Neural cell (in vitro differentiated cells): ENCODE measurements at regions not wholly inside any gene's neighbourhood (a gene's known extent, or its start where the extent isn't known, plus 50 kb on each side); places are given as distances from the start of the nearest gene placed in this dataset.
"Not testable (repeated sequence)": the region's sequence is repeated elsewhere in the genome, so short reads cannot be mapped to it uniquely, and the experiment has no call there.

Experiments
- H2AFZ ChIP-seq: fragments of 200-600, 300-800 bp; sonication (generic), shearing (Covaris generic); 2 replicates; pipeline ENCODE4 v1.6.0; 2014; ENCODE audit warnings: low read depth, mild to moderate bottlenecking, antibody characterized with exemption, low read length, moderate library complexity
- H3F3A ChIP-seq: fragments of 200-600 bp; shearing (Covaris generic); 2 replicates; pipeline ENCODE4 v1.6.1; 2016; ENCODE audit warnings: mild to moderate bottlenecking, moderate library complexity, mixed read lengths, antibody characterized with exemption, low read length; ENCODE audit not compliant: insufficient read depth, poor library complexity, severe bottlenecking
- H3K27ac ChIP-seq: fragments of 200-600, 300-800 bp; sonication (generic), shearing (Covaris generic); 2 replicates; pipeline ENCODE4 v1.5.1; 2014; ENCODE audit warnings: mild to moderate bottlenecking, low read length, moderate library complexity
- H3K27me3 ChIP-seq: fragments of 300-800, 200-600 bp; sonication (generic), shearing (Covaris generic); 2 replicates; pipeline ENCODE4 v1.6.0; 2014; ENCODE audit warnings: mild to moderate bottlenecking, low read depth, low read length, moderate library complexity; ENCODE audit not compliant: insufficient read depth
- H3K36me3 ChIP-seq: fragments of 300-800, 200-600 bp; sonication (generic), shearing (Covaris generic); 2 replicates; pipeline ENCODE4 v1.5.1; 2014; ENCODE audit warnings: mild to moderate bottlenecking, antibody characterized with exemption, low read length, moderate library complexity; ENCODE audit not compliant: insufficient read depth
- H3K4me2 ChIP-seq: fragments of 300-800, 200-600 bp; sonication (generic), shearing (Covaris generic); 2 replicates; pipeline ENCODE4 v1.6.0; 2014; ENCODE audit warnings: mild to moderate bottlenecking, low read length
- H3K4me3 ChIP-seq: fragments of 300-800, 200-600 bp; sonication (generic), shearing (Covaris generic); 2 replicates; pipeline ENCODE4 v1.5.1; 2014; ENCODE audit warnings: mild to moderate bottlenecking, low read length, moderate library complexity
- H3K79me2 ChIP-seq: fragments of 200-600 bp; shearing (Covaris generic); replicated peaks from 2 replicates; pipeline ENCODE4 v1.6.0; 2014; ENCODE audit warnings: mild to moderate bottlenecking, low read length, moderate library complexity; ENCODE audit not compliant: insufficient read depth
- H3K9ac ChIP-seq: fragments of 300-800, 200-600 bp; sonication (generic), shearing (Covaris generic); 2 replicates; pipeline ENCODE4 v1.6.1; 2016; ENCODE audit warnings: mild to moderate bottlenecking, low read length, mixed read lengths
- H3K9me2 ChIP-seq: fragments of 200-600 bp; shearing (Covaris generic); 2 replicates; pipeline ENCODE4 v1.6.1; 2016; ENCODE audit warnings: mild to moderate bottlenecking, low read length, mixed read lengths; ENCODE audit not compliant: insufficient read depth
- H3K9me3 ChIP-seq: fragments of 200-600, 300-800 bp; sonication (generic), shearing (Covaris generic); 2 replicates; pipeline ENCODE4 v1.6.1; 2016; ENCODE audit warnings: mild to moderate bottlenecking, mixed run types, low read length, moderate library complexity, mixed read lengths
- H4K20me1 ChIP-seq: fragments of 200-600 bp; shearing (Covaris generic); 2 replicates; pipeline ENCODE4 v1.6.1; 2016; ENCODE audit warnings: mild to moderate bottlenecking, mixed run types; ENCODE audit not compliant: insufficient read depth
- EP300 ChIP-seq: fragments of 450-650 bp; conservative IDR thresholded peaks from 2 replicates; pipeline ENCODE4 v1.6.1; 2014; ENCODE audit warnings: antibody characterized with exemption, mild to moderate bottlenecking, moderate library complexity; ENCODE audit not compliant: poor library complexity, severe bottlenecking
- EZH2 ChIP-seq: fragments of 200-600, 300-800 bp; shearing (Covaris generic), sonication (generic); IDR thresholded peaks from 2 replicates; pipeline ENCODE4 v1.6.1; 2014; ENCODE audit warnings: antibody characterized with exemption, low read length, borderline replicate concordance, mild to moderate bottlenecking; ENCODE audit not compliant: insufficient read depth, poor library complexity, severe bottlenecking
- MXI1 ChIP-seq: fragments of 450-650 bp; conservative IDR thresholded peaks from 2 replicates; pipeline ENCODE4 v1.6.1; 2014; ENCODE audit warnings: antibody characterized with exemption, mild to moderate bottlenecking; ENCODE audit not compliant: poor library complexity, severe bottlenecking
- POLR2AphosphoS5 ChIP-seq: IDR thresholded peaks from 2 replicates; pipeline ENCODE4 v1.6.1; 2012
- RAD21 ChIP-seq: fragments of 450-650 bp; conservative IDR thresholded peaks from 2 replicates; pipeline ENCODE4 v1.6.1; 2014; ENCODE audit warnings: antibody characterized with exemption, mild to moderate bottlenecking, moderate library complexity
- SMC3 ChIP-seq: fragments of 450-650 bp; conservative IDR thresholded peaks from 2 replicates; pipeline ENCODE4 v1.6.1; 2014; ENCODE audit warnings: antibody characterized with exemption, mild to moderate bottlenecking, moderate library complexity; ENCODE audit not compliant: poor library complexity
- TAF1 ChIP-seq: IDR thresholded peaks from 2 replicates; pipeline ENCODE4 v1.6.1; 2012; ENCODE audit warnings: low read depth
- TF ChIP-seq, protein P1 (sequence below): IDR thresholded peaks from 2 replicates; pipeline ENCODE4 v1.6.1; 2012; ENCODE audit warnings: borderline replicate concordance
- TF ChIP-seq, protein P2 (sequence below): fragments of 450-650 bp; IDR thresholded peaks from 2 replicates; pipeline ENCODE4 v1.5.1; 2014; ENCODE audit warnings: antibody characterized with exemption, mild to moderate bottlenecking, moderate library complexity; ENCODE audit not compliant: poor library complexity, severe bottlenecking

DNA sequence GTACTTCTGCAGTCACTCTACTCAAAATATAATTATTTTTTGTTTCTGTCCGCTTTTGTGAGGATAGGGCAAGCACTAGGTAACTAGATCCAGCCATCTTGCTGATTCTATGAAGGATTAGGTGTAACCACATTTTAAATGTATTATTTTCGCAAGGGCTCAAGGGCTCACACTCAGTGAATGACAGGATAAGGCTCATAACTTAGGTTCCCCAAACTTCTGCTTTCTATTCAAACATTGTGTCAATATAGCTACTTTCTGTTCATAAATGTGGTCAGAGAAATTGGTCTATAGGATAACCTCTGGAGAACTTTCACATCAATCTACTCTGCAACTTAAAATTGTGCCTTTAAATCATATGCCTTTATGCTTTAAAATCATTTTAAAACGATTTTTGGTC lies 1141.2 kb downstream of the SORCS1 start:
- Histone ChIP-seq H3K9me3 (no peaks in the 10 kb centered on the region), H3K4me2 (no peak overlapping the region), H3K36me3 (no peaks in the 10 kb centered on the region), H3K9me2 (no peaks in the 10 kb centered on the region), H3K27ac (no peak overlapping the region), H3K79me2 (no peaks in the 10 kb centered on the region), H3F3A (no peaks in the 10 kb centered on the region), H3K27me3 (no peaks in the 10 kb centered on the region), H3K9ac (no peak overlapping the region), H3K4me3 (no peak overlapping the region), H4K20me1 (no peaks in the 10 kb centered on the region), H2AFZ (no peak overlapping the region)
- TF ChIP-seq EZH2 = no peak
- TF ChIP-seq, protein P1, sequence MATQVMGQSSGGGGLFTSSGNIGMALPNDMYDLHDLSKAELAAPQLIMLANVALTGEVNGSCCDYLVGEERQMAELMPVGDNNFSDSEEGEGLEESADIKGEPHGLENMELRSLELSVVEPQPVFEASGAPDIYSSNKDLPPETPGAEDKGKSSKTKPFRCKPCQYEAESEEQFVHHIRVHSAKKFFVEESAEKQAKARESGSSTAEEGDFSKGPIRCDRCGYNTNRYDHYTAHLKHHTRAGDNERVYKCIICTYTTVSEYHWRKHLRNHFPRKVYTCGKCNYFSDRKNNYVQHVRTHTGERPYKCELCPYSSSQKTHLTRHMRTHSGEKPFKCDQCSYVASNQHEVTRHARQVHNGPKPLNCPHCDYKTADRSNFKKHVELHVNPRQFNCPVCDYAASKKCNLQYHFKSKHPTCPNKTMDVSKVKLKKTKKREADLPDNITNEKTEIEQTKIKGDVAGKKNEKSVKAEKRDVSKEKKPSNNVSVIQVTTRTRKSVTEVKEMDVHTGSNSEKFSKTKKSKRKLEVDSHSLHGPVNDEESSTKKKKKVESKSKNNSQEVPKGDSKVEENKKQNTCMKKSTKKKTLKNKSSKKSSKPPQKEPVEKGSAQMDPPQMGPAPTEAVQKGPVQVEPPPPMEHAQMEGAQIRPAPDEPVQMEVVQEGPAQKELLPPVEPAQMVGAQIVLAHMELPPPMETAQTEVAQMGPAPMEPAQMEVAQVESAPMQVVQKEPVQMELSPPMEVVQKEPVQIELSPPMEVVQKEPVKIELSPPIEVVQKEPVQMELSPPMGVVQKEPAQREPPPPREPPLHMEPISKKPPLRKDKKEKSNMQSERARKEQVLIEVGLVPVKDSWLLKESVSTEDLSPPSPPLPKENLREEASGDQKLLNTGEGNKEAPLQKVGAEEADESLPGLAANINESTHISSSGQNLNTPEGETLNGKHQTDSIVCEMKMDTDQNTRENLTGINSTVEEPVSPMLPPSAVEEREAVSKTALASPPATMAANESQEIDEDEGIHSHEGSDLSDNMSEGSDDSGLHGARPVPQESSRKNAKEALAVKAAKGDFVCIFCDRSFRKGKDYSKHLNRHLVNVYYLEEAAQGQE = no peak
- TF ChIP-seq, protein P2, sequence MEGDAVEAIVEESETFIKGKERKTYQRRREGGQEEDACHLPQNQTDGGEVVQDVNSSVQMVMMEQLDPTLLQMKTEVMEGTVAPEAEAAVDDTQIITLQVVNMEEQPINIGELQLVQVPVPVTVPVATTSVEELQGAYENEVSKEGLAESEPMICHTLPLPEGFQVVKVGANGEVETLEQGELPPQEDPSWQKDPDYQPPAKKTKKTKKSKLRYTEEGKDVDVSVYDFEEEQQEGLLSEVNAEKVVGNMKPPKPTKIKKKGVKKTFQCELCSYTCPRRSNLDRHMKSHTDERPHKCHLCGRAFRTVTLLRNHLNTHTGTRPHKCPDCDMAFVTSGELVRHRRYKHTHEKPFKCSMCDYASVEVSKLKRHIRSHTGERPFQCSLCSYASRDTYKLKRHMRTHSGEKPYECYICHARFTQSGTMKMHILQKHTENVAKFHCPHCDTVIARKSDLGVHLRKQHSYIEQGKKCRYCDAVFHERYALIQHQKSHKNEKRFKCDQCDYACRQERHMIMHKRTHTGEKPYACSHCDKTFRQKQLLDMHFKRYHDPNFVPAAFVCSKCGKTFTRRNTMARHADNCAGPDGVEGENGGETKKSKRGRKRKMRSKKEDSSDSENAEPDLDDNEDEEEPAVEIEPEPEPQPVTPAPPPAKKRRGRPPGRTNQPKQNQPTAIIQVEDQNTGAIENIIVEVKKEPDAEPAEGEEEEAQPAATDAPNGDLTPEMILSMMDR = no peak
- TF ChIP-seq RAD21 = no peak
- TF ChIP-seq TAF1 = no peak
- no peak for TF ChIP-seq POLR2AphosphoS5
- TF ChIP-seq SMC3 = no peak
- no peak for TF ChIP-seq MXI1
- no peak for TF ChIP-seq EP300

DNA sequence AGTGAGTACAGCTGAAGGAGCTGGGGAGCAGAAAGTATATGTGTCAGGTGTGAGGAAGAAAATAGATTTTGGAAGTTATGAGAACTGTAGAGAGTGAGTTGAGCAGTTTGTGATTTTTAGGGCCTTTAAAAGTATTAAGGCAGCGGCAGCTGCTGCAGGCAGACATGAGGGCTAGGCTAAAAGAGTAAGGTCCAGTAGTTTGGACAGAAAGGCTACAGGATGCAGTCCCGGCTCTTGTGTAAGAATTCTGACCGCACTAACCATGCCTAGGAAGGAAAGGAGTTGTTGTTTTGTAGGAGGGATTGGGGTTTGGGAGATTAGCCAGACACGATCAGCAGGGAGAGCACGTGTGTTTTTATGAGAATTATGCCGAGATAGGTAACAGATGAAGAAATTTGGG lies 1144.9 kb downstream of the SORCS1 start:
- H2AFZ ChIP-seq, H3K9me3 ChIP-seq, H3K36me3 ChIP-seq, H3K9ac ChIP-seq, H4K20me1 ChIP-seq, H3F3A ChIP-seq, H3K4me3 ChIP-seq, H3K9me2 ChIP-seq, H3K79me2 ChIP-seq, H3K27ac ChIP-seq, H3K4me2 ChIP-seq, H3K27me3 ChIP-seq: not testable (repeated sequence)

DNA sequence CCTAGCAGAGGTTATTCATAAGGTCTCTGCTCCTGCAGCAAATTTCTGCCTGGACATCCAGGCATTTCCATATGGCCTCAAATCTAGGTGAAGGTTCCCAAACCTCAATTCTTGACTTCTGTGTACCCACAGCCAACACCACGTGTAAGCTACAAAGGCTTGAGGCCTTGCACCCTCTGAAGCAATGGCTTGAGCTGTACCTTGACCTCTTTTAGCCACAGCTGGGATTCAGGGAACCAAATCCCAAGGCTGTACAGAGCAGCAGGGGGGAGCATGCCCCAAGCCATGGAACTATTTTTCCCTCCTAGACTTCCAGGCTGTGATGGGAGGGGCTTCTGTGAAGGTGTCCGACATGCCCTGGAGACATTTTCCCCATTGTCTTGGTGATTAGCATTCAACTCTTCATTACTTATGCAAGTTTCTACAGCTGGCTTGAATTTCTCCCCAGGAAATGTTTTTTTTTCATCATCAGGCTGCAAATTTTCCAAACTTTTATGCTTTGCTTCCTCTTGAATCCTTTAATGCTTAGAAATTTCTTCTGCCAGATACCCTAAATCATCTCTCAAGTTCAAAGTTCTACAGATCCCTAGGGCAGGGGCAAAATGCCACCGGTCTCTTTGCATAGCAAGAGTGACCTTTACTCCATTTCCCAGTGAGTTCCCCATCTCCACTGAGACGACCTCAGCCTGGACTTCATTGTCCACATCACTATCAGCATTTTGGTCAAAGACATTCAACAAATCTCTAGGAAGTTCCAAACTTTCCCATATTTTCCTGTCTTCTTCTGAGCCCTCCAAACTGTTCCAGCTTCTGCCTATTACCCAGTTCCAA lies 1148.9 kb downstream of the SORCS1 start:
- H2AFZ ChIP-seq, H3K9me3 ChIP-seq, H4K20me1 ChIP-seq, H3K9ac ChIP-seq, H3K9me2 ChIP-seq, H3K79me2 ChIP-seq, H3K4me3 ChIP-seq, H3K36me3 ChIP-seq, H3K27ac ChIP-seq, H3F3A ChIP-seq, H3K4me2 ChIP-seq, H3K27me3 ChIP-seq: not testable (repeated sequence)
